Right lobe of liver (tissue), 4 donors: ENCODE measurements at regions not wholly inside any gene's neighbourhood (a gene's known extent, or its start where the extent isn't known, plus 50 kb on each side); places are given as distances from the start of the nearest gene placed in this dataset.

Experiments
- POLR2A ChIP-seq: fragments of 450-650 bp; IDR thresholded peaks from one replicate; pipeline ENCODE4 v1.6.1; 2017; ENCODE audit warnings: antibody characterized with exemption, mild to moderate bottlenecking
- TF ChIP-seq, protein P1 (sequence below), 4 donors: fragments of 200-600 bp in 3 of 4; fragments of 450-650 bp in 1 of 4; IDR thresholded peaks; one replicate each; pipeline versions ENCODE4 v1.5.1 to v1.8.0; 2016 to 2022; ENCODE audit warnings: antibody characterized with exemption in 4 of 4, mild to moderate bottlenecking in 2 of 4
- donor health status: DM: no; HTN: no; CAD: no.
- donor health status: DM: no; HTN: no; CAD: no.
- donor health status: DM: no; HTN: yes; CAD: no.

GRCh38 chr9:7979611-7980010 is 180.0 kb upstream of the DMAC1 start:
- TF ChIP-seq, protein P1, sequence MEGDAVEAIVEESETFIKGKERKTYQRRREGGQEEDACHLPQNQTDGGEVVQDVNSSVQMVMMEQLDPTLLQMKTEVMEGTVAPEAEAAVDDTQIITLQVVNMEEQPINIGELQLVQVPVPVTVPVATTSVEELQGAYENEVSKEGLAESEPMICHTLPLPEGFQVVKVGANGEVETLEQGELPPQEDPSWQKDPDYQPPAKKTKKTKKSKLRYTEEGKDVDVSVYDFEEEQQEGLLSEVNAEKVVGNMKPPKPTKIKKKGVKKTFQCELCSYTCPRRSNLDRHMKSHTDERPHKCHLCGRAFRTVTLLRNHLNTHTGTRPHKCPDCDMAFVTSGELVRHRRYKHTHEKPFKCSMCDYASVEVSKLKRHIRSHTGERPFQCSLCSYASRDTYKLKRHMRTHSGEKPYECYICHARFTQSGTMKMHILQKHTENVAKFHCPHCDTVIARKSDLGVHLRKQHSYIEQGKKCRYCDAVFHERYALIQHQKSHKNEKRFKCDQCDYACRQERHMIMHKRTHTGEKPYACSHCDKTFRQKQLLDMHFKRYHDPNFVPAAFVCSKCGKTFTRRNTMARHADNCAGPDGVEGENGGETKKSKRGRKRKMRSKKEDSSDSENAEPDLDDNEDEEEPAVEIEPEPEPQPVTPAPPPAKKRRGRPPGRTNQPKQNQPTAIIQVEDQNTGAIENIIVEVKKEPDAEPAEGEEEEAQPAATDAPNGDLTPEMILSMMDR (IDR thresholded peaks at IDR 0.05): no peak
- no peak for TF ChIP-seq POLR2A
